Uterus (tissue), 2 donors: ENCODE measurements at regions not wholly inside any gene's neighbourhood (a gene's known extent, or its start where the extent isn't known, plus 50 kb on each side); places are given as distances from the start of the nearest gene placed in this dataset.

Source experiments
- POLR2A ChIP-seq, 2 donors: fragments of 450-650 bp; IDR thresholded peaks; one replicate each; pipeline ENCODE4 v1.6.1; 2016; ENCODE audit warnings: antibody characterized with exemption in 2 of 2, mild to moderate bottlenecking in 1 of 2, moderate library complexity in 1 of 2
- TF ChIP-seq, protein P1 (sequence below), 4 experiments: fragments of 200-600 bp in 2 of 4; fragments of 450-650 bp in 2 of 4; sonication (generic) in 2 of 4; IDR thresholded peaks; one replicate each; pipeline ENCODE4 v1.5.1; 2016 to 2019; ENCODE audit warnings: antibody characterized with exemption in 4 of 4, mild to moderate bottlenecking in 2 of 4, moderate library complexity in 1 of 4

DNA sequence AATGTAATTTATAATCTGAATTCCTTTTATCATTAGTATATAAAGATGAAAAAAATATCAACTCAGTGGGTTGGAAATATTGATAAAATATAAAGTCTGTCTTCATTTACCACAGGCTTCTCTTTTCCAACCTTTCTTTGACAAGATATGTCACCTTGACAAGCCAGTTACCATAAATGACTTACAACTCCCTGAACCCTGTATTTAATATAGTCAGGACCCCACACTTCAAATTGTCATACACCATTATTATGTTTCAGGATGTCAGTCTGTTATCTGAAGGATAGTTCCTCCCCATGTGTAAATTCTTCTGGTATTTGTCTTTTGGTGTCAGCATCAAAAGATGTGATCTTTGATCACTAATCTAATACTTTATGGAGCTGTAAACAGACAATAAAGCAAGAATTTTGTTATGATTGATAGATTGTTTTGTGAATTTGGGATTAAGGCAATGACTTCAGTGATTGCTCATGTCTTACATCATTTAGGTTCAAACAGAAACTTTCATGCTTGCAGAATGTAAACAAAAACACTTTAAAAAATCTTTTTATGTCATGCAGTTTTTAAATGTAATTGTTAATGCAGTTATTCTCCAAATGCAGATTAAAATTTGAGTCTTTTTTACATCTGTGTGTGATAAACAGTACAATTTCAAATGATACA lies 503.5 kb upstream of the BCHE start:
- TF ChIP-seq, protein P1, sequence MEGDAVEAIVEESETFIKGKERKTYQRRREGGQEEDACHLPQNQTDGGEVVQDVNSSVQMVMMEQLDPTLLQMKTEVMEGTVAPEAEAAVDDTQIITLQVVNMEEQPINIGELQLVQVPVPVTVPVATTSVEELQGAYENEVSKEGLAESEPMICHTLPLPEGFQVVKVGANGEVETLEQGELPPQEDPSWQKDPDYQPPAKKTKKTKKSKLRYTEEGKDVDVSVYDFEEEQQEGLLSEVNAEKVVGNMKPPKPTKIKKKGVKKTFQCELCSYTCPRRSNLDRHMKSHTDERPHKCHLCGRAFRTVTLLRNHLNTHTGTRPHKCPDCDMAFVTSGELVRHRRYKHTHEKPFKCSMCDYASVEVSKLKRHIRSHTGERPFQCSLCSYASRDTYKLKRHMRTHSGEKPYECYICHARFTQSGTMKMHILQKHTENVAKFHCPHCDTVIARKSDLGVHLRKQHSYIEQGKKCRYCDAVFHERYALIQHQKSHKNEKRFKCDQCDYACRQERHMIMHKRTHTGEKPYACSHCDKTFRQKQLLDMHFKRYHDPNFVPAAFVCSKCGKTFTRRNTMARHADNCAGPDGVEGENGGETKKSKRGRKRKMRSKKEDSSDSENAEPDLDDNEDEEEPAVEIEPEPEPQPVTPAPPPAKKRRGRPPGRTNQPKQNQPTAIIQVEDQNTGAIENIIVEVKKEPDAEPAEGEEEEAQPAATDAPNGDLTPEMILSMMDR (IDR thresholded peaks at IDR 0.05) = no peak
- TF ChIP-seq POLR2A (IDR thresholded peaks at IDR 0.05) = no peak
